Upper lobe of left lung (tissue), 4 donors: ENCODE measurements at regions not wholly inside any gene's neighbourhood (a gene's known extent, or its start where the extent isn't known, plus 50 kb on each side); places are given as distances from the start of the nearest gene placed in this dataset.

Experiments used
- EP300 ChIP-seq, 4 donors: sonication (generic); formaldehyde crosslinking; IDR thresholded peaks; one replicate each; pipeline ENCODE4 v1.5.1; 2017; ENCODE audit warnings: antibody characterized with exemption in 4 of 4, control low read depth in 2 of 4
- TF ChIP-seq, protein P1 (sequence below), 6 experiments: fragments of 450-650 bp in 4 of 6; fragments of 200-600 bp in 2 of 6; sonication (generic) in 2 of 6; IDR thresholded peaks; one replicate each; pipeline ENCODE4 v1.5.1; 2016 to 2019; ENCODE audit warnings: antibody characterized with exemption in 6 of 6

- TF ChIP-seq EP300 (IDR thresholded peaks at IDR 0.05), result no peak
- TF ChIP-seq, protein P1, sequence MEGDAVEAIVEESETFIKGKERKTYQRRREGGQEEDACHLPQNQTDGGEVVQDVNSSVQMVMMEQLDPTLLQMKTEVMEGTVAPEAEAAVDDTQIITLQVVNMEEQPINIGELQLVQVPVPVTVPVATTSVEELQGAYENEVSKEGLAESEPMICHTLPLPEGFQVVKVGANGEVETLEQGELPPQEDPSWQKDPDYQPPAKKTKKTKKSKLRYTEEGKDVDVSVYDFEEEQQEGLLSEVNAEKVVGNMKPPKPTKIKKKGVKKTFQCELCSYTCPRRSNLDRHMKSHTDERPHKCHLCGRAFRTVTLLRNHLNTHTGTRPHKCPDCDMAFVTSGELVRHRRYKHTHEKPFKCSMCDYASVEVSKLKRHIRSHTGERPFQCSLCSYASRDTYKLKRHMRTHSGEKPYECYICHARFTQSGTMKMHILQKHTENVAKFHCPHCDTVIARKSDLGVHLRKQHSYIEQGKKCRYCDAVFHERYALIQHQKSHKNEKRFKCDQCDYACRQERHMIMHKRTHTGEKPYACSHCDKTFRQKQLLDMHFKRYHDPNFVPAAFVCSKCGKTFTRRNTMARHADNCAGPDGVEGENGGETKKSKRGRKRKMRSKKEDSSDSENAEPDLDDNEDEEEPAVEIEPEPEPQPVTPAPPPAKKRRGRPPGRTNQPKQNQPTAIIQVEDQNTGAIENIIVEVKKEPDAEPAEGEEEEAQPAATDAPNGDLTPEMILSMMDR (IDR thresholded peaks at IDR 0.05), result no peak
These were observed 179.3 kb upstream of the PLXNA2 start for GRCh38 chr1:208423526-208423925.
